HepG2 (cell line): ENCODE measurements at regions not wholly inside any gene's neighbourhood (a gene's known extent, or its start where the extent isn't known, plus 50 kb on each side); places are given as distances from the start of the nearest gene placed in this dataset.

Experiments used
- AHR ChIP-seq: IDR thresholded peaks from 2 replicates; pipeline ENCODE4 v1.6.1; 2018; ENCODE audit warnings: missing genetic modification reagents, missing compliant biosample characterization
- ELF1 ChIP-seq: sonication (generic); formaldehyde crosslinking; IDR thresholded peaks from 2 replicates; pipeline ENCODE4 v1.4.0; 2020; ENCODE audit warnings: missing genetic modification reagents
- EZH2 ChIP-seq: conservative IDR thresholded peaks from 2 replicates; pipeline ENCODE4 v1.6.1; 2012; ENCODE audit warnings: mild to moderate bottlenecking, low read depth, low read length, moderate library complexity
- KMT2B ChIP-seq: IDR thresholded peaks from 2 replicates; pipeline ENCODE4 v1.6.1; 2016; ENCODE audit warnings: missing genetic modification reagents, missing compliant biosample characterization
- PHF5A ChIP-seq: IDR thresholded peaks from one replicate; pipeline ENCODE4 v1.6.1; 2018; ENCODE audit warnings: low read depth, missing genetic modification reagents; ENCODE audit not compliant: unreplicated experiment
- POLR2A ChIP-seq, 2 experiments: IDR thresholded peaks; 2 replicates each; pipeline ENCODE4 v1.6.1; 2011; ENCODE audit warnings: low read depth in 2 of 2, low read length in 2 of 2, mild to moderate bottlenecking in 1 of 2, moderate library complexity in 1 of 2; ENCODE audit not compliant: insufficient read depth in 1 of 2
- YY1 ChIP-seq: IDR thresholded peaks from 2 replicates; pipeline ENCODE4 v1.6.1; 2011; ENCODE audit warnings: low read length, low read depth, moderate library complexity, mild to moderate bottlenecking; ENCODE audit not compliant: insufficient read depth, insufficient replicate concordance
- ZNF251 ChIP-seq: sonication (generic); formaldehyde crosslinking; IDR thresholded peaks from 2 replicates; pipeline ENCODE4 v1.9.0; 2021; ENCODE audit warnings: mild to moderate bottlenecking, missing genetic modification reagents
- TF ChIP-seq, protein P1 (sequence below): sonication (generic); formaldehyde crosslinking; conservative IDR thresholded peaks from 2 replicates; pipeline ENCODE4 v1.8.0; 2022; ENCODE audit warnings: low read depth, missing genetic modification reagents
- TF ChIP-seq, protein P2 (sequence below): sonication (generic); formaldehyde crosslinking; IDR thresholded peaks from 2 replicates; pipeline ENCODE4 v1.5.1; 2020; ENCODE audit warnings: mild to moderate bottlenecking, missing genetic modification reagents, borderline replicate concordance
- TF ChIP-seq, protein P3 (sequence below): sonication (generic); formaldehyde crosslinking; IDR thresholded peaks from 2 replicates; pipeline ENCODE4 v1.4.0; 2020; ENCODE audit warnings: missing genetic modification reagents
- TF ChIP-seq, protein P4 (sequence below): sonication (generic); formaldehyde crosslinking; IDR thresholded peaks from 2 replicates; pipeline ENCODE4 v1.4.0; 2020; ENCODE audit warnings: missing genetic modification reagents
- TF ChIP-seq, protein P5 (sequence below): IDR thresholded peaks from 2 replicates; pipeline ENCODE4 v1.6.1; 2012; ENCODE audit warnings: low read depth, low read length, improper control_type of control experiment

DNA sequence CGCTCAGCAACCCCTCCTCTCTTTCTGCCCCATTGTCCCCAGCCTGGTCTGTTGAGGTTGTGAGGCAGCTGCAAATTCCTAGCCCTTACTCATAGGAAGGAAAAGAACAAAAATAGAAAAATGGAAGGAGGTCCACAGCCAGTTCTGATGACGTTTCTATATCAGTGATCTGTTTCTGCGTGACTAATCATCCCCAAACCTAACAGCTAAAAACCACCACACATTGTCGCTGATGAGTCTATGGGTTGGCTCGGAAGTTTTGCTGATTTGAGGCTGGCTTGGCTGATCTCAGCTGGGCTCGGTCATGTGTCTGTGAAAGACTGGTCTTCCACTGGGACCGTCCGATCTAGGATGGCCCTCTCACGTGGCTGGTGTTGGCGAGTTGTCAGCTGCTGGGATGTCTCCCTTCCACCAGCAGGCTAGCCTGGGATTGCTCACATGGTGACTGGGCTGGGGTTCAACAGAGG, 200.6 kb upstream of the ZNF618 start:
- TF ChIP-seq YY1 (no peak), EZH2 (no peak), PHF5A (CRISPR knock-in tag) (no peak), ELF1 (CRISPR knock-in tag) (no peak), ZNF251 (CRISPR knock-in tag) (no peak), AHR (CRISPR knock-in tag) (no peak), KMT2B (CRISPR knock-in tag) (no peak), POLR2A (IDR thresholded peaks at IDR 0.05; ENCODE audit: insufficient read depth in 1 of 2, low read depth in 2 of 2, low read length in 2 of 2) (no peak)
- TF ChIP-seq, protein P1, sequence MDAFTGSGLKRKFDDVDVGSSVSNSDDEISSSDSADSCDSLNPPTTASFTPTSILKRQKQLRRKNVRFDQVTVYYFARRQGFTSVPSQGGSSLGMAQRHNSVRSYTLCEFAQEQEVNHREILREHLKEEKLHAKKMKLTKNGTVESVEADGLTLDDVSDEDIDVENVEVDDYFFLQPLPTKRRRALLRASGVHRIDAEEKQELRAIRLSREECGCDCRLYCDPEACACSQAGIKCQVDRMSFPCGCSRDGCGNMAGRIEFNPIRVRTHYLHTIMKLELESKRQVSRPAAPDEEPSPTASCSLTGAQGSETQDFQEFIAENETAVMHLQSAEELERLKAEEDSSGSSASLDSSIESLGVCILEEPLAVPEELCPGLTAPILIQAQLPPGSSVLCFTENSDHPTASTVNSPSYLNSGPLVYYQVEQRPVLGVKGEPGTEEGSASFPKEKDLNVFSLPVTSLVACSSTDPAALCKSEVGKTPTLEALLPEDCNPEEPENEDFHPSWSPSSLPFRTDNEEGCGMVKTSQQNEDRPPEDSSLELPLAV: no peak
- TF ChIP-seq, protein P2, sequence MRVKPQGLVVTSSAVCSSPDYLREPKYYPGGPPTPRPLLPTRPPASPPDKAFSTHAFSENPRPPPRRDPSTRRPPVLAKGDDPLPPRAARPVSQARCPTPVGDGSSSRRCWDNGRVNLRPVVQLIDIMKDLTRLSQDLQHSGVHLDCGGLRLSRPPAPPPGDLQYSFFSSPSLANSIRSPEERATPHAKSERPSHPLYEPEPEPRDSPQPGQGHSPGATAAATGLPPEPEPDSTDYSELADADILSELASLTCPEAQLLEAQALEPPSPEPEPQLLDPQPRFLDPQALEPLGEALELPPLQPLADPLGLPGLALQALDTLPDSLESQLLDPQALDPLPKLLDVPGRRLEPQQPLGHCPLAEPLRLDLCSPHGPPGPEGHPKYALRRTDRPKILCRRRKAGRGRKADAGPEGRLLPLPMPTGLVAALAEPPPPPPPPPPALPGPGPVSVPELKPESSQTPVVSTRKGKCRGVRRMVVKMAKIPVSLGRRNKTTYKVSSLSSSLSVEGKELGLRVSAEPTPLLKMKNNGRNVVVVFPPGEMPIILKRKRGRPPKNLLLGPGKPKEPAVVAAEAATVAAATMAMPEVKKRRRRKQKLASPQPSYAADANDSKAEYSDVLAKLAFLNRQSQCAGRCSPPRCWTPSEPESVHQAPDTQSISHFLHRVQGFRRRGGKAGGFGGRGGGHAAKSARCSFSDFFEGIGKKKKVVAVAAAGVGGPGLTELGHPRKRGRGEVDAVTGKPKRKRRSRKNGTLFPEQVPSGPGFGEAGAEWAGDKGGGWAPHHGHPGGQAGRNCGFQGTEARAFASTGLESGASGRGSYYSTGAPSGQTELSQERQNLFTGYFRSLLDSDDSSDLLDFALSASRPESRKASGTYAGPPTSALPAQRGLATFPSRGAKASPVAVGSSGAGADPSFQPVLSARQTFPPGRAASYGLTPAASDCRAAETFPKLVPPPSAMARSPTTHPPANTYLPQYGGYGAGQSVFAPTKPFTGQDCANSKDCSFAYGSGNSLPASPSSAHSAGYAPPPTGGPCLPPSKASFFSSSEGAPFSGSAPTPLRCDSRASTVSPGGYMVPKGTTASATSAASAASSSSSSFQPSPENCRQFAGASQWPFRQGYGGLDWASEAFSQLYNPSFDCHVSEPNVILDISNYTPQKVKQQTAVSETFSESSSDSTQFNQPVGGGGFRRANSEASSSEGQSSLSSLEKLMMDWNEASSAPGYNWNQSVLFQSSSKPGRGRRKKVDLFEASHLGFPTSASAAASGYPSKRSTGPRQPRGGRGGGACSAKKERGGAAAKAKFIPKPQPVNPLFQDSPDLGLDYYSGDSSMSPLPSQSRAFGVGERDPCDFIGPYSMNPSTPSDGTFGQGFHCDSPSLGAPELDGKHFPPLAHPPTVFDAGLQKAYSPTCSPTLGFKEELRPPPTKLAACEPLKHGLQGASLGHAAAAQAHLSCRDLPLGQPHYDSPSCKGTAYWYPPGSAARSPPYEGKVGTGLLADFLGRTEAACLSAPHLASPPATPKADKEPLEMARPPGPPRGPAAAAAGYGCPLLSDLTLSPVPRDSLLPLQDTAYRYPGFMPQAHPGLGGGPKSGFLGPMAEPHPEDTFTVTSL (CRISPR knock-in tag): no peak
- TF ChIP-seq, protein P3, sequence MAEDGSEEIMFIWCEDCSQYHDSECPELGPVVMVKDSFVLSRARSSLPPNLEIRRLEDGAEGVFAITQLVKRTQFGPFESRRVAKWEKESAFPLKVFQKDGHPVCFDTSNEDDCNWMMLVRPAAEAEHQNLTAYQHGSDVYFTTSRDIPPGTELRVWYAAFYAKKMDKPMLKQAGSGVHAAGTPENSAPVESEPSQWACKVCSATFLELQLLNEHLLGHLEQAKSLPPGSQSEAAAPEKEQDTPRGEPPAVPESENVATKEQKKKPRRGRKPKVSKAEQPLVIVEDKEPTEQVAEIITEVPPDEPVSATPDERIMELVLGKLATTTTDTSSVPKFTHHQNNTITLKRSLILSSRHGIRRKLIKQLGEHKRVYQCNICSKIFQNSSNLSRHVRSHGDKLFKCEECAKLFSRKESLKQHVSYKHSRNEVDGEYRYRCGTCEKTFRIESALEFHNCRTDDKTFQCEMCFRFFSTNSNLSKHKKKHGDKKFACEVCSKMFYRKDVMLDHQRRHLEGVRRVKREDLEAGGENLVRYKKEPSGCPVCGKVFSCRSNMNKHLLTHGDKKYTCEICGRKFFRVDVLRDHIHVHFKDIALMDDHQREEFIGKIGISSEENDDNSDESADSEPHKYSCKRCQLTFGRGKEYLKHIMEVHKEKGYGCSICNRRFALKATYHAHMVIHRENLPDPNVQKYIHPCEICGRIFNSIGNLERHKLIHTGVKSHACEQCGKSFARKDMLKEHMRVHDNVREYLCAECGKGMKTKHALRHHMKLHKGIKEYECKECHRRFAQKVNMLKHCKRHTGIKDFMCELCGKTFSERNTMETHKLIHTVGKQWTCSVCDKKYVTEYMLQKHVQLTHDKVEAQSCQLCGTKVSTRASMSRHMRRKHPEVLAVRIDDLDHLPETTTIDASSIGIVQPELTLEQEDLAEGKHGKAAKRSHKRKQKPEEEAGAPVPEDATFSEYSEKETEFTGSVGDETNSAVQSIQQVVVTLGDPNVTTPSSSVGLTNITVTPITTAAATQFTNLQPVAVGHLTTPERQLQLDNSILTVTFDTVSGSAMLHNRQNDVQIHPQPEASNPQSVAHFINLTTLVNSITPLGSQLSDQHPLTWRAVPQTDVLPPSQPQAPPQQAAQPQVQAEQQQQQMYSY (CRISPR knock-in tag): no peak
- TF ChIP-seq, protein P4, sequence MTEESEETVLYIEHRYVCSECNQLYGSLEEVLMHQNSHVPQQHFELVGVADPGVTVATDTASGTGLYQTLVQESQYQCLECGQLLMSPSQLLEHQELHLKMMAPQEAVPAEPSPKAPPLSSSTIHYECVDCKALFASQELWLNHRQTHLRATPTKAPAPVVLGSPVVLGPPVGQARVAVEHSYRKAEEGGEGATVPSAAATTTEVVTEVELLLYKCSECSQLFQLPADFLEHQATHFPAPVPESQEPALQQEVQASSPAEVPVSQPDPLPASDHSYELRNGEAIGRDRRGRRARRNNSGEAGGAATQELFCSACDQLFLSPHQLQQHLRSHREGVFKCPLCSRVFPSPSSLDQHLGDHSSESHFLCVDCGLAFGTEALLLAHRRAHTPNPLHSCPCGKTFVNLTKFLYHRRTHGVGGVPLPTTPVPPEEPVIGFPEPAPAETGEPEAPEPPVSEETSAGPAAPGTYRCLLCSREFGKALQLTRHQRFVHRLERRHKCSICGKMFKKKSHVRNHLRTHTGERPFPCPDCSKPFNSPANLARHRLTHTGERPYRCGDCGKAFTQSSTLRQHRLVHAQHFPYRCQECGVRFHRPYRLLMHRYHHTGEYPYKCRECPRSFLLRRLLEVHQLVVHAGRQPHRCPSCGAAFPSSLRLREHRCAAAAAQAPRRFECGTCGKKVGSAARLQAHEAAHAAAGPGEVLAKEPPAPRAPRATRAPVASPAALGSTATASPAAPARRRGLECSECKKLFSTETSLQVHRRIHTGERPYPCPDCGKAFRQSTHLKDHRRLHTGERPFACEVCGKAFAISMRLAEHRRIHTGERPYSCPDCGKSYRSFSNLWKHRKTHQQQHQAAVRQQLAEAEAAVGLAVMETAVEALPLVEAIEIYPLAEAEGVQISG (CRISPR knock-in tag): no peak
- TF ChIP-seq, protein P5, sequence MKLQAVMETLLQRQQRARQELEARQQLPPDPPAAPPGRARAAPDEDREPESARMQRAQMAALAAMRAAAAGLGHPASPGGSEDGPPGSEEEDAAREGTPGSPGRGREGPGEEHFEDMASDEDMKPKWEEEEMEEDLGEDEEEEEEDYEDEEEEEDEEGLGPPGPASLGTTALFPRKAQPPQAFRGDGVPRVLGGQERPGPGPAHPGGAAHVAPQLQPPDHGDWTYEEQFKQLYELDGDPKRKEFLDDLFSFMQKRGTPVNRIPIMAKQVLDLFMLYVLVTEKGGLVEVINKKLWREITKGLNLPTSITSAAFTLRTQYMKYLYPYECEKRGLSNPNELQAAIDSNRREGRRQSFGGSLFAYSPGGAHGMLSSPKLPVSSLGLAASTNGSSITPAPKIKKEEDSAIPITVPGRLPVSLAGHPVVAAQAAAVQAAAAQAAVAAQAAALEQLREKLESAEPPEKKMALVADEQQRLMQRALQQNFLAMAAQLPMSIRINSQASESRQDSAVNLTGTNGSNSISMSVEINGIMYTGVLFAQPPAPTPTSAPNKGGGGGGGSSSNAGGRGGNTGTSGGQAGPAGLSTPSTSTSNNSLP: no peak
